Left forelimb (tissue), 1 donor: ENCODE measurements at regions not wholly inside any gene's neighbourhood (a gene's known extent, or its start where the extent isn't known, plus 50 kb on each side); places are given as distances from the start of the nearest gene placed in this dataset.
"Not testable (repeated sequence)": the region's sequence is repeated elsewhere in the genome, so short reads cannot be mapped to it uniquely, and the experiment has no call there.

Experiments
- DNase-seq: peaks from one replicate; pipeline ENCODE4 v3.0.0-alpha.2; 2018; ENCODE audit warnings: low spot score

GRCh38 chr16:32847379-32847778, 171.4 kb upstream of the TP53TG3 start:
- not testable (repeated sequence) for DNase-seq

GRCh38 chr16:32845572-32845971, 169.6 kb upstream of the TP53TG3 start:
- peak; percentile 11 for DNase-seq

- DNase-seq, result not testable (repeated sequence)
Observed at GRCh38 chr16:32842844-32843243, 166.9 kb upstream of the TP53TG3 start.

- not testable (repeated sequence) for DNase-seq
Observed at GRCh38 chr16:32807280-32807679, 131.3 kb upstream of the TP53TG3 start.

GRCh38 chr16:32805639-32806038, 129.7 kb upstream of the TP53TG3 start:
- DNase-seq, result not testable (repeated sequence)
